GM18861 (cell line): ENCODE measurements at regions not wholly inside any gene's neighbourhood (a gene's known extent, or its start where the extent isn't known, plus 50 kb on each side); places are given as distances from the start of the nearest gene placed in this dataset.
"Not testable (repeated sequence)": the region's sequence is repeated elsewhere in the genome, so short reads cannot be mapped to it uniquely, and the experiment has no call there.

Source experiments
- ATAC-seq: cut with Tn5 transposase; IDR thresholded peaks from one replicate; pipeline ENCODE4 v1.9.1; 2021; ENCODE audit not compliant: unreplicated experiment

DNA sequence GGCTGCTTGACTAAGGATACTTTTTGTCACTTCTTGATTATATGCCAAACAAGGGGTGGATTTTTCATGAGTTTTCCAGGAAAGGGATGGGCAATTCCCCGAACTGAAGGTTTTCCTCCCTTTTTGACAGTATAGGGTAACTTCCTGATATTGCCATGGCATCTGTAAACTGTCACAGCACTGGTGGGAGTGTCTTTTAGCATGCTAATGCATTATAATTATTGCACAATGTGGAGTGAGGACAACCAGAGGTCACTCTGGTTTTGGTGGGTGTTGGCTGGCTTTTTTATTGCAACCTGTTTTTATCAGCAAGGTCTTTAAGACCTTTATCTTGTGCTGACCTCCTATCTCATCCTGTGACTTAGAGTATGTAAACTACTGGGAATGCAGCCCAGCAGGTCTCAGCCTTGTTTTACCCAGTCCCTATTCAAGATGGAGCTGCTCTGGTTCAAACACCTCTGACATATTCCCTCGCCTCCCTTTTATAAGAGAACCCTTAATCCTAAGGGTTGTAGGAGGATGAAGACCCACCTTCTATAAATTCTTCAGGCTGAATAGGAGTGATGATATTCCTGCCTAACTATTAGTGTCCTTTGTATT lies 471.2 kb downstream of the ATP23 start:
- no peak for ATAC-seq

DNA sequence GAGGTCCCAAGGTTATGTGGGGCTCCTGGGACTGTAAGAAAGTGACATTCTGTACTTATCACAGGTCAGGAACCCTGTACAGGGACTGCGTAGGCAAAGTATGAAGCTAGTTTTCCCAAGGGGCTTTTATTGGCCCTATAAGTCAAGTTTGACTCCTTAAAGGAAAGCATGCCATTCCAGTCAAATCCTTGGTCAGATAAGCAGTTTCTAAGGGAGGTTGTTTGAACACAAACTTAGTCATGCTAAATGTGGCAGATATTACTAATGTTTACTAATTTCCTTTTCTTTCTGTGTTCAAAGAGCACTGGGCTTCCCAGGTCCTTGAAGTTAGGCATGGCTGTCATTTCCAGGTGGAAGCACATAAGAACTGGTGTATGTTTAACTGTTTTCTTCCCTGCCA lies 472.4 kb downstream of the ATP23 start:
- ATAC-seq: no peak

DNA sequence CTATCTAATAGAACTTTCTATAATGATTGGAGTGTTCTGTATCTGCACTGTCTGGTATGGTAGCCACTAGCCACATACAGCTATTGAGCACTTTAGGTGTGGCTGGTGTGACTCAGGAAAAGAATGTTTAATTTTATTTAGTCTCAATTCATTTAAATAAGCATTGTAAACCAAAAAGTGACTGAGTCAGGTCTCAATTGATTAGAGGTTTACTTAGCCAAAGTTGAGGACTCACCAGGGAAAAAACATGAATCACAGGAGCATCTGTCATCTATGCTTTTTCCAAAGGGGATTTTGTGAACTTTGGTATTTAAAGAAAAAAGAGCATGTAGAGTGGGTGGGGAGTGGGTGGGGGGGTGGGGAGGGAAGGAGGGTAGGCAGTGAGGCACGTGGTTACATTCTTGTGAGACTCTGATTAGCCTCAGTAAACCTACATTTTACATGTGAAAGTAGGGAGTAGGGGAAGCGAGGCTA lies 473.1 kb downstream of the ATP23 start:
- no peak for ATAC-seq

DNA sequence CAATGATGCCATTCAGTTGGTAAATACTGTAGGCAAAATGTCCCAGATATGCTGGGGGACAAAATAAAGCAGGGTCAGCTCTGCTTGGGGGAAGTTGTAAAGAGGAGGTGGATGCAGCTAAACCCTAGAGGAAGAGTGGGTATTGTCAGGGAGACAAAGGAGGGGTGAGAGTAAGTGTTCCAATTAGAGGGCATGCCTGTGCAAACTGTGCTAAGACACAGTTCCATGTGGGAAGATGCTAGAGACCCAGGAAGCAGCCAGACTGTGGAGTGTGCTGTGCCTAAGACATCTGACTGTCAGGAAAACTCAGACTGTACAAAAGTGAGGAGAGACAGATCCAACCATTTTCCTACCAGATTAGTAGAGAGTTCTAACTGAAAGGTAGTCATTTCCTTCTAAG lies 474.3 kb downstream of the ATP23 start:
- no peak for ATAC-seq

DNA sequence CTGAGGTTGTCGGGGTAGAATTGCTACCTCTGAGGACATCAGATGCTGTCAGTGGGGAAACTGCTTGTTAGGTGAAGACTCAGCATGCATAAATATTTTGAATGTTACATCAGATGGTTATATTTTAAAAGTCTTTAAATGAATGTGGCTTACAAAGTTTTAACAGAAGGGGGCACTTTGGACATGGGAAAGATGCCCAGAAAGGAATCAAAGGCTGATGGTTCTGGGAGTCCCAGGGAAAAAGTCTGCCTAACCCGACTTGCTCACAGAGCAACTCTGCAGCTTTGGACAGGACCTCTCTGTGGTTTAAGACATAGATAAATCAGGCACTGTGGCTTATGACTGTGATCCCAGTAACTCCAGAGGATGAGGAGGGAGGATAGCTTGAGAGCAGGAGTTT lies 474.9 kb downstream of the ATP23 start:
- ATAC-seq: no peak

- no peak for ATAC-seq
Observed at GRCh38 chr12:58419196-58419760, 477.9 kb downstream of the ATP23 start.

- no peak for ATAC-seq
Observed at GRCh38 chr12:58419905-58420304, 478.5 kb downstream of the ATP23 start.

- no peak for ATAC-seq
Observed at GRCh38 chr12:58420503-58420902, 479.1 kb downstream of the ATP23 start.

GRCh38 chr12:58421990-58422389 lies 480.6 kb downstream of the ATP23 start:
- ATAC-seq: no peak

- peak; percentile 34 for ATAC-seq
Observed at GRCh38 chr12:58424735-58425392, 483.5 kb downstream of the ATP23 start.

DNA sequence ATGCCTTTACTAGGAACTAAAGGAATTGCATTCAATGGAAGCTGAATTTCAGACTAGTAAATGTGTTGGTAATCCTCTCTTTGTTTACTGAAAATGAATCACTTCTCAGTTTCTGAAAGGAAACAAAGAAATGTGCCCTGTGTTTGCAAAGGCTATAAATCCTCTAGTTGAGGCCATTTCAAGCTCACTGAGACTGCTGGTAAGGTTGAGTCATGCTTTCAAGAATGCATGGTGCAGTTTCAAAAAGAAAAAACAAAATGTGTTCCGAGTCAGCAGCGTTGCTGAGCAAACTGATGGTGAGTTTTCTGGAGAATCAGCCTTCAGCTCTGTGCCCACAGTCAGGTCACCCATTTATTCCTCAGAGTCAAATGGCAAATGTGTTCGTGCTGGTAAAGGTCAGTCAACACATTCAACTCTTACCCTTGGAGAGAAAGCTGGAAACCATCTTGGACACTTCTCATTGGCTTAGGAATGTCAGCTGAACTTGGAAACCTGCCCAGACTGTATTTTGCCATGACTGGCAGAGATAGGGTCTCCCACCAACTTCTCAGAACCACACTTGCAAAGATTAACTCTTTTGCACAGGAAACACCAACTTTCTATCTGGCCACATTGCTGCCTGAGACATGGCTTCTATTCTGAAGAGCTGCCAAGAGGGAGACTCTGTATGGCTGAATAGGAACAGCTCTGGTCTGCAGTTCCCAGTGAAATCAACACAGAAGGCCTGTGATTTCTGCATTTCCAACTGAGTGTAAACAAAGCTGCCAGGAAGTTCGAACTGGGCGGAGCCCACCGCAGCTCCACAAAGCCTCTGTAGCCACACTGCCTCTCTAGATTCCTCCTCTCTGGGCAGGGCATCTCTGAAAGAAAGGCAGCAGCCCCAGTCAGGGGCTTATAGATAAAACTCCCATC lies 484.4 kb downstream of the ATP23 start:
- ATAC-seq: peak; percentile 83

DNA sequence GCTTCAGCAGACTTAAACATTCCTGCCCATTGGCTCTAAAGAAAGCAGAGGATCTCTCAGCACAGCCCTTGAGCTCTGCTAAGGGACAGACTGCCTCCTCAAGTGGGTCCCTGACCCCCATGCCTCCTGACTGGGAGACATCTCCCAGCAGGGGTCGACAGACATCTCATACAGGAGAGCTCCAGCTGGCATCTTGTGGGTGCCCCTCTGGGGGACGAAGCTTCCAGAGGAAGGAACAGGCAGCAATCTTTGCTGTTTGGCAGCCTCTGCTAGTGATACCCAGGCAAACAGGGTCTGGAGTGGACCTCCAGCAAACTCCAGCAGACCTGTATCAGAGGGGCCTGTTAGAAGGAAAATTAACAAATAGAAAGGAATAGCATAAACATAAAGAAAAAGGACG lies 485.1 kb downstream of the ATP23 start:
- not testable (repeated sequence) for ATAC-seq

DNA sequence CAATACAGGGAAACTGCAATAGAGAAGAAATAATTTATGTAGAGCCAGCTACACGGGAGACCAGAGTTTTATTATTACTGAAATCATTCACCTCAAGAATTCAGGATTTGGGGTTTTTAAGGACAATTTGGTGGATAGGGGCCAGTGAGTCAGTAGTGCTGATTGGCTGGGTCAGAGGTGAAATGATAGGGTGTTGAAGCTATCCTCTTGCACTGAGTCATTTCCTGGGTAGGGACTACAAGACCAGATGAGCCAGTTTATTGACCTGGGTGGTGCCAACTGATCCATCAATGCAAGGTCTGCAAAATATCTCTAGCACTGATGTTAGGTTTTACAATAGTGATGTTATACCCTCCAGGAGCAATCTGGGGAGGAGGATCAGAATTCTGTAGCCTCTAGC lies 486.3 kb downstream of the LRIG3 start:
- no peak for ATAC-seq

GRCh38 chr12:58434726-58435125 lies 485.6 kb downstream of the LRIG3 start:
- no peak for ATAC-seq

DNA sequence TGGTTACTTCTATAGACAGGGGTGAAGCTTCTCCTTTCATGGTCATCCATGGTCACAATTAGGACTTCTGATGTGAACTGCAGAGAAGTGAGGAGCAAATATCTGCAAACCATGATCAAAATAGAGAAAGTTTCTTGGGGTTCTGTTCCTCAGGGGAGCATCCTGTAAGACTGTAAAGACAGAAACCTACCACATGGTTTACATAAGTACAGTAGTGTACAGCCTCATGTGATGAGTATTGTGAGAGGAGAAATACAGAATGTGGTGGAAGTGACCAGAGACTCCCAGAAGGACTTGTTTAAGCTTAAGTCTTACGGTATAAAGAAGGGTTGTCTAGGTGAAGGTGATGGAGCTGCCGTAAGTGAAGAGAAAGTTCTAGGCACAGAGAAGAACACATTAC lies 484.7 kb downstream of the LRIG3 start:
- ATAC-seq: peak; percentile 56

DNA sequence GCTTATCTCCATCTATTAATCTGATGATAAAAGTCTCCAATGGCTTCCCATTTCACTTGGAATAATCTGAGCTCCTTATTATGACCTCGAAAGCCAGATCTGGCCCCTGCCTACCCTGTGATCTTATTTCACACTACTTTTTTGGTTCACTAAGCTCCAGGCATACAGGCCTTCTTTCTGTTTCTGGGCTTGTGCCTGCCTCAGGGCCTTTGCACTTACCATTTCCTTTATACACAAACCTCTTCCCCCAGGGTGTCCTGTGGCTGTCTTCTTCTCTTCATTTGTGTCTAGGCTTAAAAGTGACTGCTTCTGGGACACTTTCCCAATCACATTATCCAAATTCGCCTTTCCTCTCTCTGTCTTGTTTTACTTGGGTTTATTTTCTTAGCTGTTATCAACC lies 478.8 kb downstream of the LRIG3 start:
- no peak for ATAC-seq

DNA sequence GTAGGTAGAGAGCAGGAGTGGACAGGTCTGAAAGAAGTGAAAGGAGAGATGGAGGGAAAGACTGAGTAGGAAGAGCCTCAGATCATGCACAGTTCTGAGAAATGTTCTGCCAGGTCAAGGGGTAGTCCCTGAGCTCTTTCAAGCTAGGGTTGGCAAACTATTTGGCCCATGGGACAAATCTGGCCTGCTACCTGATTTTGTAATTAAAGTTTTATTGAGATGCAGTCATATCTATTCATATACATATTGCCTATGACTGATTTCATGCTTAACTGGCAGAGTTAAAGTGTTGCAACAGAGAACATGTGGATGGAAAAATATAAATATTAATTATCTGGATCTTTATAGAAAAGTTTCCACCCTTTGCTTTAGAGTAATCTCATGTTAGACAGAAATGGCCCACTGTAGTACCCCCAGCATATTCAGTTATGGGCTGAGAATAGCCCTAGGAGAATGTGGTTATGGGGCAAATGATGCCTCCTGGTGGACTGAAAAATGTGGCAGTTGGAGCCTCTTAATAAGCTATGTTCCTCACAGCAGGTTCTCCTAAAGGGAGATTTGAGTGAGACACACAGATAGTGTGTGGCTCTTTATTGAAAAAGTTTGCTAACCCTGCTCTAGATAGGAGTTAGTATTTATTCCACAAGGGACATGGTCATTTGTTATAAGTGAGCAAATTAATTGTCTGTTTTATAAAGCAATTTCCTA lies 476.9 kb downstream of the LRIG3 start:
- ATAC-seq: peak; percentile 75

- no peak for ATAC-seq
Observed at GRCh38 chr12:58443981-58444371, 476.3 kb downstream of the LRIG3 start.

DNA sequence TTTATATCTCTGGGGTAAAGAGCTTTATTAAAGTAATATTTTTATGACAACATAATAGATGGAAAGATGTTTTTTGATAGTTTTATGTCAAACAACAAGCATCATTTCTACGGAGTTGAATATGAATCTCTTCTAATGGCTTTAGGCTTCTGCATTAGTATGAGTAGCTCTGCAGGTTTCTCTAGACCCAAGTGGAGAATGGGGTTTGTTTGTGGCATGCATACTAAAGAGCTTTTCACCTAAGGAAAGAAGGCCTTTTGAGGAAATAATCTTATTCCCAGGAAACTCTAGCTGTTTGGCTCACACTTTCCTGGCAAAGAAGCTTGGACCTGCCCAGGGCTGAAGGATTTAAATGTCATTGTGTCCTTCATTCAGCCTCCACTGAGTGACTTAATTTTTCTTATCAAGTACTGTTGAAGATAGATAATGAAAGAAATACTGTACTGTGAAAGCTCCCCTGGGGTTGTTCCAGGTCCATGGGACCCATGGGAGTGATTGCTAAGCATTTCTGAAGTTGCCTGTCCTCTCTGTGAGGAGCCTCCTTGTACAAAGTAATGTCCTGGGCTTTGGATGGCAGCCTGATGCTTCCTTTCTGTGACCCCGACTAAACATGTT lies 469.3 kb downstream of the LRIG3 start:
- no peak for ATAC-seq

- no peak for ATAC-seq
Observed at GRCh38 chr12:58452546-58452945, 467.8 kb downstream of the LRIG3 start.
